ENCODE measurements at regions not wholly inside any gene's neighbourhood (a gene's known extent, or its start where the extent isn't known, plus 50 kb on each side); places are given as distances from the start of the nearest gene placed in this dataset.

DNA sequence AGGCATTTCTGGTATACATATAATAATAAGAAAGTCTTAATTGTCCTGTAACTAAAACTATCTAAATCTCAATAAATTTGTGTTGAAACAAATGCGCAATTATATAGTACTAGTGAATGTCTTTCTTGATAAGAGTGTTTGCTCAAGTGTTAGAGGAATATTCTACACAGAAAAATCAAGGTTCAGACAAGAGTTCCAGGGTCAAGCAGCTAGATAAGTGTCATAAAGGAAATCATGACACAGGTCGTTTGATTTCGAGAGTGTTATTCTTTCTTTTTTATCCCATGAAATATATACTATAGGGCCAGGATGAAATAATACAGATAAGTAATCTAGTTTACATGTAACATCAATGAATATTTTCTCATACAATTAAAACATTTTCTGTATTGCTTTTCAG, 366.1 kb downstream of the UTRN start:
- intact Hi-C loops (cut with micrococcal nuclease): no loop called here
- no peaks in the 10 kb centered on the region for H3K9me2 ChIP-seq (replicated peaks; ENCODE audit: low read length)
- H3F3A ChIP-seq (ENCODE audit: low read length, unreplicated experiment): no peaks in the 10 kb centered on the region
- TF ChIP-seq EZH2phosphoT487 (IDR thresholded peaks at IDR 0.05; ENCODE audit: borderline replicate concordance, low read length) (no peak), EZH2 (IDR thresholded peaks at IDR 0.05; ENCODE audit: low read length, unreplicated experiment) (no peak)
- TF ChIP-seq, protein P1, sequence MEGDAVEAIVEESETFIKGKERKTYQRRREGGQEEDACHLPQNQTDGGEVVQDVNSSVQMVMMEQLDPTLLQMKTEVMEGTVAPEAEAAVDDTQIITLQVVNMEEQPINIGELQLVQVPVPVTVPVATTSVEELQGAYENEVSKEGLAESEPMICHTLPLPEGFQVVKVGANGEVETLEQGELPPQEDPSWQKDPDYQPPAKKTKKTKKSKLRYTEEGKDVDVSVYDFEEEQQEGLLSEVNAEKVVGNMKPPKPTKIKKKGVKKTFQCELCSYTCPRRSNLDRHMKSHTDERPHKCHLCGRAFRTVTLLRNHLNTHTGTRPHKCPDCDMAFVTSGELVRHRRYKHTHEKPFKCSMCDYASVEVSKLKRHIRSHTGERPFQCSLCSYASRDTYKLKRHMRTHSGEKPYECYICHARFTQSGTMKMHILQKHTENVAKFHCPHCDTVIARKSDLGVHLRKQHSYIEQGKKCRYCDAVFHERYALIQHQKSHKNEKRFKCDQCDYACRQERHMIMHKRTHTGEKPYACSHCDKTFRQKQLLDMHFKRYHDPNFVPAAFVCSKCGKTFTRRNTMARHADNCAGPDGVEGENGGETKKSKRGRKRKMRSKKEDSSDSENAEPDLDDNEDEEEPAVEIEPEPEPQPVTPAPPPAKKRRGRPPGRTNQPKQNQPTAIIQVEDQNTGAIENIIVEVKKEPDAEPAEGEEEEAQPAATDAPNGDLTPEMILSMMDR (conservative IDR thresholded peaks at IDR 0.05; ENCODE audit: low read depth, low read length): no peak
- no peak overlapping the region for H3K4me3 ChIP-seq (ENCODE audit: low read length)
- H3K36me3 ChIP-seq (ENCODE audit: low read depth, low read length): no peaks in the 10 kb centered on the region
- no peaks in the 10 kb centered on the region for H3K9me3 ChIP-seq (ENCODE audit: low read length)
- no peak overlapping the region for H3K4me2 ChIP-seq (ENCODE audit: low read length)
- no TSS peak for BruUV-seq (replicated peaks)
- H3K79me2 ChIP-seq (ENCODE audit: low read length): no peaks in the 10 kb centered on the region
- CTCF ChIA-PET: no interaction called here
- no peaks in the 10 kb centered on the region for H3K27me3 ChIP-seq (ENCODE audit: low read length)
- H3K9ac ChIP-seq (ENCODE audit: low read length): no peak overlapping the region
- H3K4me1 ChIP-seq (ENCODE audit: insufficient read depth, low read length): peaks cover 4% of the 10 kb centered on the region
- POLR2A ChIA-PET (ENCODE audit: unreplicated experiment): no interaction called here
- no peak for ATAC-seq
- H2AFZ ChIP-seq (ENCODE audit: low read length): no peak overlapping the region
- no peak for DNase-seq
- no peak overlapping the region for H3K27ac ChIP-seq (ENCODE audit: low read length)
- H4K20me1 ChIP-seq (ENCODE audit: low read length): no peaks in the 10 kb centered on the region

DNA sequence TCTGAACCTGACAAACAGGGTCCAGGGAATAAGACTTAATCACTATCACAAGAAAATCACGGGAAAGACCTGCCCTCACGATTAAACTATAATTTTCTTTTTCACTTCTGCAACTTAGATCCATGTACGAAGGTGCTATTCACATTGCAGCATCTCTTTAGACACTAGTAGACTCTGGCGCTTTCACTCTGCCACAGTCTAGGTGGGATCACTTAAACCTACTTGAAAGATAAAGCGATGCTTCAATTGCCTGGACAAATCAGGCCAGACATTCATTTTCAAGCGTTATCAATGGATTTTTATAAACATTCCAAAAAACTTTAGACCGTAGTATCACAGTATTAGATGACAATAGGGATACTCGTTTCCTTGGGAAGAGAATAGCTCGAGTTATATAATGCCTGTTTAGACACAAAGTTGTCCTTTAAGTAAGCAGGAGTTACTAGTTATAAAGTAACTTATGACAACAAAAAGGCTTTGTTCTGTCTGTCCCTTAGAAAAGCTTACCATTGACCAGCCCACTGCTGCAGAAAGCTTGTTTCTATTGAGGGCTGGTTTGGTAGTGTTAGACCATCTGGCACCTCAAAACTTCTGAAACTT, 367.3 kb downstream of the UTRN start:
- H2AFZ ChIP-seq (ENCODE audit: low read length): no peak overlapping the region
- no peak for DNase-seq
- no peak overlapping the region for H3K4me3 ChIP-seq (ENCODE audit: low read length)
- no peaks in the 10 kb centered on the region for H3K27me3 ChIP-seq (ENCODE audit: low read length)
- intact Hi-C loops (cut with micrococcal nuclease): no loop called here
- H3K36me3 ChIP-seq (ENCODE audit: low read depth, low read length): no peaks in the 10 kb centered on the region
- ATAC-seq: no peak
- H3K27ac ChIP-seq (ENCODE audit: low read length): no peak overlapping the region
- CTCF ChIA-PET: no interaction called here
- H3K9me2 ChIP-seq (replicated peaks; ENCODE audit: low read length): no peaks in the 10 kb centered on the region
- no peaks in the 10 kb centered on the region for H3K79me2 ChIP-seq (ENCODE audit: low read length)
- H3K4me1 ChIP-seq (ENCODE audit: insufficient read depth, low read length): peaks cover 4% of the 10 kb centered on the region
- TF ChIP-seq EZH2phosphoT487 (IDR thresholded peaks at IDR 0.05; ENCODE audit: borderline replicate concordance, low read length) (no peak), EZH2 (IDR thresholded peaks at IDR 0.05; ENCODE audit: low read length, unreplicated experiment) (no peak)
- TF ChIP-seq, protein P1 (conservative IDR thresholded peaks at IDR 0.05; ENCODE audit: low read depth, low read length): no peak
- no TSS peak for BruUV-seq (replicated peaks)
- no peaks in the 10 kb centered on the region for H4K20me1 ChIP-seq (ENCODE audit: low read length)
- POLR2A ChIA-PET (ENCODE audit: unreplicated experiment): no interaction called here
- no peak overlapping the region for H3K9ac ChIP-seq (ENCODE audit: low read length)
- no peaks in the 10 kb centered on the region for H3F3A ChIP-seq (ENCODE audit: low read length, unreplicated experiment)
- no peaks in the 10 kb centered on the region for H3K9me3 ChIP-seq (ENCODE audit: low read length)
- H3K4me2 ChIP-seq (ENCODE audit: low read length): no peak overlapping the region

DNA sequence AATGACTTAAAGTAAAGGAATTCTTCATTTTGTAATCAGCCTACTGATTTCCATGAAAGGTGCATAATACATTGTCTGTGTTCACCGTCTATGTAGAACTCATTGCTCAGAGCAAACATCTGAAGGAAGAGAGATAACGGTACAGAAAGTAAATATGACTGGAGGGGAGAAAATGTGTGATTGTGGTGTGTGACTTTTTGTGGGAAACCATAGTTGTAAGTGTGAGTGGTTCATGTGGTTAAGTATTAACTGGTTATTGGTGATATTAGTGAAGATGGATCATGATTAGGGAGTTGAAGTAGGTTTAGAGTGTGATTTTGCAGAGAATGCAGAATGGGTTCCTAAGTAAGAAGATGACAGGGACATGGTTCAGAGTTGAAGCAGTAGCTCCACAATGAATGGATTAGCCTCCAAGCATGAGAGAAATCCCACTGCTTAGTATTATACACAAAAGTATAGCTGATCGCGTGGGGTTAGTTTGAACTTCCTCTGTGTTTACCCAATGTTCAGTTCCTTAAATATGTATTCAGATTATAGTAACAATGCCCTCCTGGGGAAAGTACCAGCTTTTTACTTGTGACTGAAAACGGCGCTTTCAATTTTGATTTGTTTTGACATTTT, 368.9 kb downstream of the UTRN start:
- no TSS peak for BruUV-seq (replicated peaks)
- no peaks in the 10 kb centered on the region for H3K27me3 ChIP-seq (ENCODE audit: low read length)
- TF ChIP-seq EZH2phosphoT487 (IDR thresholded peaks at IDR 0.05; ENCODE audit: borderline replicate concordance, low read length): no peak
- no peak for TF ChIP-seq EZH2 (IDR thresholded peaks at IDR 0.05; ENCODE audit: low read length, unreplicated experiment)
- TF ChIP-seq, protein P1 (conservative IDR thresholded peaks at IDR 0.05; ENCODE audit: low read depth, low read length): no peak
- no peak for ATAC-seq
- H3K36me3 ChIP-seq (ENCODE audit: low read depth, low read length): no peaks in the 10 kb centered on the region
- intact Hi-C loops (cut with micrococcal nuclease): no loop called here
- H3K79me2 ChIP-seq (ENCODE audit: low read length): no peaks in the 10 kb centered on the region
- H2AFZ ChIP-seq (ENCODE audit: low read length): no peak overlapping the region
- H3K4me2 ChIP-seq (ENCODE audit: low read length): no peak overlapping the region
- H3K4me3 ChIP-seq (ENCODE audit: low read length): no peak overlapping the region
- POLR2A ChIA-PET (ENCODE audit: unreplicated experiment): no interaction called here
- H3K4me1 ChIP-seq (ENCODE audit: insufficient read depth, low read length): peaks cover 8% of the 10 kb centered on the region
- H3K9me2 ChIP-seq (replicated peaks; ENCODE audit: low read length): no peaks in the 10 kb centered on the region
- H3K9me3 ChIP-seq (ENCODE audit: low read length): no peaks in the 10 kb centered on the region
- no peak for DNase-seq
- H3K9ac ChIP-seq (ENCODE audit: low read length): no peak overlapping the region
- no peak overlapping the region for H3K27ac ChIP-seq (ENCODE audit: low read length)
- no peaks in the 10 kb centered on the region for H4K20me1 ChIP-seq (ENCODE audit: low read length)
- CTCF ChIA-PET: no interaction called here
- H3F3A ChIP-seq (ENCODE audit: low read length, unreplicated experiment): no peaks in the 10 kb centered on the region

Data from PC-3 (cell line).